ENCODE measurements at regions not wholly inside any gene's neighbourhood (a gene's known extent, or its start where the extent isn't known, plus 50 kb on each side); places are given as distances from the start of the nearest gene placed in this dataset.
"Not testable (repeated sequence)": the region's sequence is repeated elsewhere in the genome, so short reads cannot be mapped to it uniquely, and the experiment has no call there.

- no peak for DNase-seq (ENCODE audit: low read depth)
- no peak for TF ChIP-seq CTCF (conservative IDR thresholded peaks at IDR 0.05; ENCODE audit: low read depth, low read length)
- no peak overlapping the region for H3K4me3 ChIP-seq (ENCODE audit: low read length)
These were observed 408.2 kb upstream of the NR3C2 start for GRCh38 chr4:148850257-148850995.

DNA sequence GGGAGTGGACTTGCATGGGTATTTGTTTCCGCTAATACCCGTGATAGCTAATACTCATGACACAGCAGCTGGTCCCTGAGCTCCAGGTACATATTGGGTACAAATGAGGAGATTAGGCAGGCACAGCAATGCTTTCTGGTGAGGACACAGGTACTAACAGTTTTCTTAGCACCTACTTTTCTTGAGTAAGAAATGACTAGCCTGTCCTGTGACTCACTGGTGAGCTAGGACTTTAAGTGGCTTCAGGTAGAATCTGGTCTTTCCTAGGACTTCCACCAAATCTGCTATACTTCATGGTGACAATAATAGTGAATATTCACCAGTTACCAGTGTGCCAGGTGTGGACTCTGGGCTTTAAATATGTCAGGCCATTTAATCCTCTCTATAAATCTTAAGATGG, 407.4 kb upstream of the NR3C2 start:
- DNase-seq (ENCODE audit: low read depth) = no peak
- no peak overlapping the region for H3K4me3 ChIP-seq (ENCODE audit: low read length)
- TF ChIP-seq CTCF (conservative IDR thresholded peaks at IDR 0.05; ENCODE audit: low read depth, low read length) = no peak

DNA sequence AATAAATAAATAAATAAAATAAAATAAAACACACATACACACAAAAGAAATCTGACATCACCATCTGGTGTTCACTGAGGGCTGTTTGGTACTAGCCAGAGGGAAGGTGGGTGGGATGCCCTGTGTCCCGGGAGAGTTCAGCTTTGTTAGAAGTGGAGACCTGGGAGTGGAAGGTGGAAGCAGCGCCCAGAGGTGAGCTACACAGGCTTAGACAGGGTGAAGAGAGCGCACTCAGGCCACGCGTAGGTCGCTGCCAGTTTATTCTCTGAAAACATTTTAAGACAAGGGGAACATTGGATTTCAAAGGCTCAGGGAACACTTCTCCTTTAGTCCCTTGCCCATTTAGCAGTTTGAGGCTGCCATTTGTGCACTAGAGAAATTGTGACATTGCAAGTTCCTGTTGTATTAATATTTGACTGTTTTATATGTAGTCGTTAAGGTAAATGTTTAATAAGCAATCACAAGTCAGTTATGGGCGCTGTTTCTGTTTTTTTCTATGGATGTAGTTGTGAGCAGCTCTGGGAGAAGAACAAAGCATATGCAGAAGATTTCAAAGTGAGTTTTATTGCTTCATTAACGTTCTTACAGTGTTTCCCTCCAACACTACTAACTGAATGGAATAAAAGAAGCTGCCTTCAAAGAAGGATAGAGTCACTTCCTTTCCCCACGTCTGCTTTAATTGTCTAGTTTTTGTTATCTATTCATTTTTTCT, 405.5 kb upstream of the NR3C2 start:
- no peak for TF ChIP-seq CTCF (conservative IDR thresholded peaks at IDR 0.05; ENCODE audit: low read depth, low read length)
- no peak overlapping the region for H3K4me3 ChIP-seq (ENCODE audit: low read length)
- no peak for DNase-seq (ENCODE audit: low read depth)

DNA sequence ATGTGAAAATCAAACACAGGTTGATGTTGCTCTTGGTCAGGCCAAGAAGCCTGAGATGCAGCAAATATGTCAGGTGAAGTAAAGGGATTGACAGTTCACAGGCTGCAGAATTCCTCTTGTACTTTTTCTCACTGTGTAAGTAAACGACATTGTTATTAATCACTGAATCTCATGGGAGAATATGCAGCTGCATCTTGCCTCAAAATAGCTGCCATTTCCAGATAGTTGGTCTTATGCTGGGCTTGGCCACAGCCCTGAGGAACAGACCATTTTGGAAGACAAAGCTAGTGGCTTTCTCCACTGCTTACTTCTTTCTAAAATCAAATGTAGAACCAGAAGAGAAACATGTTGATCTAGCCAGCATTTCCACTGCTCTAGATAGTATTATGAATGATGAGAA, 403.4 kb upstream of the NR3C2 start:
- no peak for TF ChIP-seq CTCF (conservative IDR thresholded peaks at IDR 0.05; ENCODE audit: low read depth, low read length)
- no peak overlapping the region for H3K4me3 ChIP-seq (ENCODE audit: low read length)
- no peak for DNase-seq (ENCODE audit: low read depth)

- no peak for DNase-seq (ENCODE audit: low read depth)
- no peak for TF ChIP-seq CTCF (conservative IDR thresholded peaks at IDR 0.05; ENCODE audit: low read depth, low read length)
These were observed 401.4 kb upstream of the NR3C2 start for GRCh38 chr4:148843625-148844024.

DNA sequence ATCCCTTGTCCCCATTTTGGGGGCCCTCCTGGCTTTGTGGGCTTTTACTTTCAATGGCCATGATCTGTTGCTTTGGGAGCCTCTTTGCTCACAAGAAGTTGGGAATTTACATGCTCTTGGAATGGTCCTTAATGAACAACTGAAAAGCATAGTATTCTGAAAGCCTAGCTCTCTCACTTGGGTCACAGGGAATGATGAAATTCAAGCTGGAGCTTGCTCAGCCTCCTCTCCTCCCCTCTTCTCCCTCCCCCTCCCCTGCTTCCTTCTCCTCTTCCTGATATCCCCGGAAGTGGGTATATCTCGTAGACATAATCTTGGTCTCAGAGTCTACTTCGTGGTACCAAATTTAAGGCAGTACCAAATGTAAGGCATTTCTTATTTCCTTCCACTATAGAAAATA, 400.6 kb upstream of the NR3C2 start:
- no peak for DNase-seq (ENCODE audit: low read depth)
- H3K4me3 ChIP-seq (ENCODE audit: low read length) = no peak overlapping the region
- no peak for TF ChIP-seq CTCF (conservative IDR thresholded peaks at IDR 0.05; ENCODE audit: low read depth, low read length)

More at GRCh38 chr4:148843625-148844024, 401.4 kb upstream of the NR3C2 start:
- H3K4me3 ChIP-seq (ENCODE audit: low read length) = no peak overlapping the region

GRCh38 chr4:148837571-148837970, 395.4 kb upstream of the NR3C2 start:
- DNase-seq (ENCODE audit: low read depth); H3K4me3 ChIP-seq (ENCODE audit: low read length): not testable (repeated sequence)
